SU-DHL-6 (cell line): ENCODE measurements at regions not wholly inside any gene's neighbourhood (a gene's known extent, or its start where the extent isn't known, plus 50 kb on each side); places are given as distances from the start of the nearest gene placed in this dataset.

Source experiments
- CTCF ChIP-seq: fragments of 200-600 bp; sonication (generic); IDR thresholded peaks from one replicate; pipeline ENCODE4 v1.5.1; 2017; ENCODE audit warnings: antibody characterized with exemption, mild to moderate bottlenecking, low read length, moderate library complexity; ENCODE audit not compliant: insufficient read depth, poor library complexity, severe bottlenecking
- EZH2phosphoT487 ChIP-seq: fragments of 200-600 bp; sonication (generic), shearing (Covaris generic); conservative IDR thresholded peaks from 2 replicates; pipeline ENCODE4 v1.6.1; 2018; ENCODE audit warnings: mild to moderate bottlenecking, antibody characterized with exemption, low read length, moderate library complexity, mixed read lengths

GRCh38 chr9:120153258-120153657 is 426.7 kb downstream of the CDK5RAP2 start:
- TF ChIP-seq CTCF = no peak
- TF ChIP-seq EZH2phosphoT487 = no peak
